ENCODE measurements at regions not wholly inside any gene's neighbourhood (a gene's known extent, or its start where the extent isn't known, plus 50 kb on each side); places are given as distances from the start of the nearest gene placed in this dataset.

GRCh38 chrX:7330971-7331746, 183.2 kb upstream of the PUDP start:
- Histone ChIP-seq H3K4me1 (ENCODE audit: control insufficient read depth, insufficient read depth, low read depth, low read length) (peaks cover 3% of the 10 kb centered on the region), H3K23ac (ENCODE audit: low read length in 2 of 2) (no peak overlapping the region), H4K91ac (ENCODE audit: low read length) (no peak overlapping the region), H4K8ac (ENCODE audit: low read length) (no peak overlapping the region), H2BK15ac (ENCODE audit: low read depth, poor library complexity, severe bottlenecking) (no peak overlapping the region), H3K79me1 (replicated peaks; ENCODE audit: low read length, poor library complexity, severe bottlenecking) (no peaks in the 10 kb centered on the region), H3K14ac (ENCODE audit: low read length in 2 of 2) (no peak overlapping the region), H2AFZ (ENCODE audit: low read depth, low read length) (no peak overlapping the region), H3K4me3 (ENCODE audit: insufficient read depth in 1 of 2, low read depth in 1 of 2, low read length in 2 of 2) (no peak overlapping the region), H3K36me3 (ENCODE audit: control insufficient read depth in 1 of 2, insufficient read depth in 2 of 2, low read depth in 1 of 2, low read length in 2 of 2) (no peaks in the 10 kb centered on the region), H2BK12ac (ENCODE audit: low read length in 2 of 2) (no peak overlapping the region), H2BK5ac (ENCODE audit: low read depth, low read length, poor library complexity, severe bottlenecking) (no peak overlapping the region), H3K4ac (ENCODE audit: low read depth in 1 of 2, low read length in 2 of 2) (no peak overlapping the region), H3K4me2 (ENCODE audit: low read length, poor library complexity, severe bottlenecking) (no peak overlapping the region), H3K27me3 (ENCODE audit: control insufficient read depth in 1 of 2, insufficient read depth in 1 of 2, low read length in 2 of 2) (no peaks in the 10 kb centered on the region), H3K9ac (ENCODE audit: low read length) (peak overlapping the region; percentile 66), H2BK120ac (ENCODE audit: low read depth, low read length) (no peak overlapping the region), H3K18ac (ENCODE audit: low read depth in 1 of 2, low read length in 2 of 2) (no peak overlapping the region), H2AK5ac (ENCODE audit: low read length, severe bottlenecking) (no peak overlapping the region), H3K9me3 (ENCODE audit: control insufficient read depth, low read length) (no peaks in the 10 kb centered on the region), H3K27ac (ENCODE audit: low read length, poor library complexity, severe bottlenecking) (no peak overlapping the region)
- WGBS: 88% methylated on average over 8 of the region's 11 CpGs
- DNase-seq: peak; percentile 71

DNA sequence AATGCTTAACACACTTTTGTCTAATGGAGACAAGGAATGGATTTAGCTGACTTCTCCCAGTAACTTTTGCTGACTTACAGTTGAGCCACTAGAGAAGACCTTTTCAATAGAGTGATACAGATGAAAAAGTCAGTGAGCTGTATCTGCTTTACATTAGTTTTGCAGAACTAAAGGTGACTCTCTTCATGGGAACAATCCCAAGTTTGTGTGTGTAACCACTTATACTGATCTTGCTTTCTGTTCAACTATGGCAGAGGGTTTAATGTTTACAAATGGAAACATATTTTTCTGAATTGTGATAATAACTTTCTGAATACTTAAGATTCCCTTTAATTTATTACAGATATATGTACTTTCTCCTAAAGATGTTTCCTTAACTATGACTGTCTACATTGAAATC, 182.6 kb upstream of the PUDP start:
- Histone ChIP-seq H2BK12ac (ENCODE audit: low read length in 2 of 2) (no peak overlapping the region), H4K8ac (ENCODE audit: low read length) (no peak overlapping the region), H3K4me3 (ENCODE audit: insufficient read depth in 1 of 2, low read depth in 1 of 2, low read length in 2 of 2) (no peak overlapping the region), H3K4ac (ENCODE audit: low read depth in 1 of 2, low read length in 2 of 2) (no peak overlapping the region), H2AFZ (ENCODE audit: low read depth, low read length) (no peak overlapping the region), H2BK120ac (ENCODE audit: low read depth, low read length) (no peak overlapping the region), H3K9ac (ENCODE audit: low read length) (peak overlapping the region; percentile 31), H3K27ac (ENCODE audit: low read length, poor library complexity, severe bottlenecking) (no peak overlapping the region), H3K18ac (ENCODE audit: low read depth in 1 of 2, low read length in 2 of 2) (no peak overlapping the region), H3K4me2 (ENCODE audit: low read length, poor library complexity, severe bottlenecking) (no peak overlapping the region), H2BK5ac (ENCODE audit: low read depth, low read length, poor library complexity, severe bottlenecking) (no peak overlapping the region), H3K27me3 (ENCODE audit: control insufficient read depth in 1 of 2, insufficient read depth in 1 of 2, low read length in 2 of 2) (no peaks in the 10 kb centered on the region), H2AK5ac (ENCODE audit: low read length, severe bottlenecking) (no peak overlapping the region), H3K36me3 (ENCODE audit: control insufficient read depth in 1 of 2, insufficient read depth in 2 of 2, low read depth in 1 of 2, low read length in 2 of 2) (no peaks in the 10 kb centered on the region), H3K14ac (ENCODE audit: low read length in 2 of 2) (no peak overlapping the region), H3K23ac (ENCODE audit: low read length in 2 of 2) (no peak overlapping the region), H4K91ac (ENCODE audit: low read length) (no peak overlapping the region), H3K4me1 (ENCODE audit: control insufficient read depth, insufficient read depth, low read depth, low read length) (peaks cover 3% of the 10 kb centered on the region), H3K79me1 (replicated peaks; ENCODE audit: low read length, poor library complexity, severe bottlenecking) (no peaks in the 10 kb centered on the region), H2BK15ac (ENCODE audit: low read depth, poor library complexity, severe bottlenecking) (no peak overlapping the region), H3K9me3 (ENCODE audit: control insufficient read depth, low read length) (no peaks in the 10 kb centered on the region)
- no peak for DNase-seq

- Histone ChIP-seq H2AFZ (ENCODE audit: low read depth, low read length) (no peak overlapping the region), H3K4me2 (ENCODE audit: low read length, poor library complexity, severe bottlenecking) (no peak overlapping the region), H3K9me3 (ENCODE audit: control insufficient read depth, low read length) (no peaks in the 10 kb centered on the region), H3K4me1 (ENCODE audit: control insufficient read depth, insufficient read depth, low read depth, low read length) (no peaks in the 10 kb centered on the region), H4K8ac (ENCODE audit: low read length) (no peak overlapping the region), H2BK5ac (ENCODE audit: low read depth, low read length, poor library complexity, severe bottlenecking) (no peak overlapping the region), H3K9ac (ENCODE audit: low read length) (no peak overlapping the region), H4K91ac (ENCODE audit: low read length) (no peak overlapping the region), H3K27ac (ENCODE audit: low read length, poor library complexity, severe bottlenecking) (no peak overlapping the region), H3K23ac (ENCODE audit: low read length in 2 of 2) (no peak overlapping the region), H2BK15ac (ENCODE audit: low read depth, poor library complexity, severe bottlenecking) (no peak overlapping the region), H3K4me3 (ENCODE audit: insufficient read depth in 1 of 2, low read depth in 1 of 2, low read length in 2 of 2) (no peak overlapping the region), H3K18ac (ENCODE audit: low read depth in 1 of 2, low read length in 2 of 2) (no peak overlapping the region), H3K27me3 (ENCODE audit: control insufficient read depth in 1 of 2, insufficient read depth in 1 of 2, low read length in 2 of 2) (no peaks in the 10 kb centered on the region), H3K4ac (ENCODE audit: low read depth in 1 of 2, low read length in 2 of 2) (no peak overlapping the region), H3K36me3 (ENCODE audit: control insufficient read depth in 1 of 2, insufficient read depth in 2 of 2, low read depth in 1 of 2, low read length in 2 of 2) (no peaks in the 10 kb centered on the region), H2BK12ac (ENCODE audit: low read length in 2 of 2) (no peak overlapping the region), H3K79me1 (replicated peaks; ENCODE audit: low read length, poor library complexity, severe bottlenecking) (no peaks in the 10 kb centered on the region), H2BK120ac (ENCODE audit: low read depth, low read length) (no peak overlapping the region), H3K14ac (ENCODE audit: low read length in 2 of 2) (no peak overlapping the region), H2AK5ac (ENCODE audit: low read length, severe bottlenecking) (no peak overlapping the region)
- WGBS: 97% methylated on average over 2 of the region's 2 CpGs
- no peak for DNase-seq
Observed at GRCh38 chrX:7318661-7319060, 170.7 kb upstream of the PUDP start.

- no peak overlapping the region for H3K4me2 ChIP-seq (ENCODE audit: low read length, poor library complexity, severe bottlenecking)
- no peaks in the 10 kb centered on the region for H3K9me3 ChIP-seq (ENCODE audit: control insufficient read depth, low read length)
- H3K27ac ChIP-seq (ENCODE audit: low read length, poor library complexity, severe bottlenecking): no peak overlapping the region
- H3K27me3 ChIP-seq (ENCODE audit: control insufficient read depth in 1 of 2, insufficient read depth in 1 of 2, low read length in 2 of 2): no peaks in the 10 kb centered on the region
- no peak overlapping the region for H3K9ac ChIP-seq (ENCODE audit: low read length)
- no peak overlapping the region for H3K23ac ChIP-seq (ENCODE audit: low read length in 2 of 2)
- no peak overlapping the region for H2BK12ac ChIP-seq (ENCODE audit: low read length in 2 of 2)
- no peak overlapping the region for H3K4me3 ChIP-seq (ENCODE audit: insufficient read depth in 1 of 2, low read depth in 1 of 2, low read length in 2 of 2)
- no peaks in the 10 kb centered on the region for H3K36me3 ChIP-seq (ENCODE audit: control insufficient read depth in 1 of 2, insufficient read depth in 2 of 2, low read depth in 1 of 2, low read length in 2 of 2)
- H4K8ac ChIP-seq (ENCODE audit: low read length): no peak overlapping the region
- H3K18ac ChIP-seq (ENCODE audit: low read depth in 1 of 2, low read length in 2 of 2): no peak overlapping the region
- H2BK5ac ChIP-seq (ENCODE audit: low read depth, low read length, poor library complexity, severe bottlenecking): no peak overlapping the region
- H4K91ac ChIP-seq (ENCODE audit: low read length): no peak overlapping the region
- no peak overlapping the region for H2BK120ac ChIP-seq (ENCODE audit: low read depth, low read length)
- H2AFZ ChIP-seq (ENCODE audit: low read depth, low read length): no peak overlapping the region
- H3K14ac ChIP-seq (ENCODE audit: low read length in 2 of 2): no peak overlapping the region
- no peaks in the 10 kb centered on the region for H3K79me1 ChIP-seq (replicated peaks; ENCODE audit: low read length, poor library complexity, severe bottlenecking)
- no peak overlapping the region for H2AK5ac ChIP-seq (ENCODE audit: low read length, severe bottlenecking)
- 98% methylated on average over 3 of the region's 7 CpGs for WGBS
- no peaks in the 10 kb centered on the region for H3K4me1 ChIP-seq (ENCODE audit: control insufficient read depth, insufficient read depth, low read depth, low read length)
- no peak for DNase-seq
- no peak overlapping the region for H2BK15ac ChIP-seq (ENCODE audit: low read depth, poor library complexity, severe bottlenecking)
- H3K4ac ChIP-seq (ENCODE audit: low read depth in 1 of 2, low read length in 2 of 2): no peak overlapping the region
Observed at GRCh38 chrX:7318241-7318640, 170.3 kb upstream of the PUDP start.

All from mesenchymal stem cell (in vitro differentiated cells and primary cell).